ENCODE measurements at regions not wholly inside any gene's neighbourhood (a gene's known extent, or its start where the extent isn't known, plus 50 kb on each side); places are given as distances from the start of the nearest gene placed in this dataset.

DNA sequence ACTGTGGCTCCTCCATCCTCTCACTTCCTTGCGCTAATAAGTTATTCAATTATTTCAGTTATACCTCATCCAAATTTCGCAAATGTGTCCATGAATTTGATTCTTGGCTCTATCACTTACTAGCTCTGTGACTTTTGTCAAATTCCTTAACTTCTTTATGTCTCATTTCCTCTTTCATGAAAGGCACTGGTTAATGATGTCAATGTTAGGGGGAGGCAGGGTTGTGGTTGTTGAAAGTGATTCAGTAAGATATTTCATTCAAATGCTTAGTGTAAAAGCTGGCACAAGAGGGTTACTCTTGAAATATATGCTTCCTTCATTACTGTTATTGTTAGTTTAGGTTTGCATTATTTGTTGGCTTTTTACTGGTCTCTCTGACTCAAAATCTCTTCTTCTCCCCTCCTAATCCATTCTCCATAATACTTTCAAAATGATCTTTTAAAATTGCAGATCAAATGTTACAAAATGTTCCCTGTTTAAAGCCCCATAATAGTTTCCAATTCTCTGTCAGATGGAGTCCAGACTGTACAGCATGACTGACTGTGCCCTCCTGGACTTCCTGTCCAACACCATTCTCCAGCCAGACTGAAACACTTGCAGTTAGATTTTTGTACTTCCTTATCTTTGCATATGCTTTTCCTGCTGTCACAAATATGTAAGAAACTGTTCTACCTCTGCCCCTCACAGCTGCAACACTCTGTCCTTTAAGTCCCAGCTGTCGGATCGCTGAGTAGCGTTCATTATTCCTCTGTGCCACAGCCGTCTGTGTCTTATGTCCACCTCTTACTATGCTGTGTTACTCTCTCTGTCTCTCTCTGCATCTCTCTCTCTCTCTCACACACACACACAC is 510.6 kb upstream of the RAG2 start:
- ChIA-PET CTCF (no interaction called here), POLR2A (no interaction called here)
- no peaks in the 10 kb centered on the region for H3K36me3 ChIP-seq (ENCODE audit: insufficient read depth, low read length)
- no peak overlapping the region for H3K4me3 ChIP-seq (ENCODE audit: low read length)
- no peak overlapping the region for H3K27ac Mint-ChIP-seq
- H3K4me1 Mint-ChIP-seq = no peaks in the 10 kb centered on the region
- no peak overlapping the region for H3K4me3 Mint-ChIP-seq
- no peak for DNase-seq
- no peaks in the 10 kb centered on the region for H3K9me3 ChIP-seq (ENCODE audit: low read length)
- no peaks in the 10 kb centered on the region for H3K27me3 Mint-ChIP-seq
- H3K27ac ChIP-seq (ENCODE audit: low read depth, low read length) = no peak overlapping the region
- no peaks in the 10 kb centered on the region for H3K27me3 ChIP-seq (ENCODE audit: insufficient read depth, low read length, poor library complexity, severe bottlenecking)
- H3K4me1 ChIP-seq (ENCODE audit: insufficient read depth, low read length) = no peaks in the 10 kb centered on the region
- peaks cover 0 to 31% (median 9%) of the 10 kb centered on the region in 5 donors for H3K9me3 Mint-ChIP-seq
- no peaks in the 10 kb centered on the region for H3K36me3 Mint-ChIP-seq

DNA sequence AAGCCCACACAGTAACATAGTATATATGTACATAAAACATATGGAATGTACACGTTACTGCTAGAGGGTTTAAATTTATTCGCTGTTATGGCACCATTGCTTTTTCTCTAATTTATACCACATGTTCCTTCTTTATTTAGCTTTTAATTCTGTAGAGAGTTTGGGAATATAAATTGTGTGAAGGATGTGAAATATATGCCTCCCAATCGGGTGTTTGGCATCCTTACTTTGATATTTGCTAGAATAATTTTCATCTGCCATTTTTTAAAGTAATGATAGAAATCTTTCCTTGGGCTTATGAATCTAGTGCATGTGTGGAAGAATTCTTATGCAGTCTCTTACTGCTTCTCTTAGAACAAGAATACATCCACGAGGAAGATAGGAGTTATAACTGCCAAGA is 509.8 kb upstream of the RAG2 start:
- H3K9me3 ChIP-seq (ENCODE audit: low read length) = no peaks in the 10 kb centered on the region
- ChIA-PET CTCF (no interaction called here), POLR2A (no interaction called here)
- Mint-ChIP-seq H3K4me1 (no peaks in the 10 kb centered on the region), H3K36me3 (no peaks in the 10 kb centered on the region), H3K27ac (no peak overlapping the region), H3K27me3 (no peaks in the 10 kb centered on the region), H3K9me3 (peaks cover 0 to 34% (median 8%) of the 10 kb centered on the region in 5 donors), H3K4me3 (no peak overlapping the region)
- H3K36me3 ChIP-seq (ENCODE audit: insufficient read depth, low read length) = no peaks in the 10 kb centered on the region
- no peak overlapping the region for H3K27ac ChIP-seq (ENCODE audit: low read depth, low read length)
- no peak overlapping the region for H3K4me3 ChIP-seq (ENCODE audit: low read length)
- H3K4me1 ChIP-seq (ENCODE audit: insufficient read depth, low read length) = no peaks in the 10 kb centered on the region
- no peaks in the 10 kb centered on the region for H3K27me3 ChIP-seq (ENCODE audit: insufficient read depth, low read length, poor library complexity, severe bottlenecking)
- no peak for DNase-seq

DNA sequence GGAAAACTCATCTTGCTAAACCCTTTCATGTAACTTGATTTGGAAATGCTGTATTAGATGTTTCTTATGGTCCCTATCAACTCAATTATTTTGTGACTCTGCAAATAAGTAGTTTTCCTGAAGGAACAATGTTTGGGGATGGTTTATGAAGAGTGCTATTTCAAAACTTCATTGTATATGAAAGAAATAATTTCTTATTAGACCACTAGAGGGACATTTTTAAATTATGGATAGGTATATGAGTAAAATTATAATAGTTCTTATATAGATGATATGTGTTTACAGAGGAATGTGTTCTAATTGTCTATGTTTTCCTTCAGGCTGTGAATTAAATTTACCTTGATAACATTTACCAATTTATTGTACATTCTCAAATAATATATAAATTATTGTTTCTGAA is 509.4 kb upstream of the RAG2 start:
- Histone ChIP-seq H3K4me3 (ENCODE audit: low read length) (no peak overlapping the region), H3K27ac (ENCODE audit: low read depth, low read length) (no peak overlapping the region), H3K36me3 (ENCODE audit: insufficient read depth, low read length) (no peaks in the 10 kb centered on the region), H3K4me1 (ENCODE audit: insufficient read depth, low read length) (no peaks in the 10 kb centered on the region), H3K9me3 (ENCODE audit: low read length) (no peaks in the 10 kb centered on the region), H3K27me3 (ENCODE audit: insufficient read depth, low read length, poor library complexity, severe bottlenecking) (no peaks in the 10 kb centered on the region)
- no peaks in the 10 kb centered on the region for H3K4me1 Mint-ChIP-seq
- H3K27me3 Mint-ChIP-seq = no peaks in the 10 kb centered on the region
- H3K4me3 Mint-ChIP-seq = no peak overlapping the region
- CTCF ChIA-PET = no interaction called here
- H3K27ac Mint-ChIP-seq = no peak overlapping the region
- no peak for DNase-seq
- H3K36me3 Mint-ChIP-seq = no peaks in the 10 kb centered on the region
- POLR2A ChIA-PET = no interaction called here
- H3K9me3 Mint-ChIP-seq = peaks cover 0 to 34% (median 8%) of the 10 kb centered on the region in 5 donors

DNA sequence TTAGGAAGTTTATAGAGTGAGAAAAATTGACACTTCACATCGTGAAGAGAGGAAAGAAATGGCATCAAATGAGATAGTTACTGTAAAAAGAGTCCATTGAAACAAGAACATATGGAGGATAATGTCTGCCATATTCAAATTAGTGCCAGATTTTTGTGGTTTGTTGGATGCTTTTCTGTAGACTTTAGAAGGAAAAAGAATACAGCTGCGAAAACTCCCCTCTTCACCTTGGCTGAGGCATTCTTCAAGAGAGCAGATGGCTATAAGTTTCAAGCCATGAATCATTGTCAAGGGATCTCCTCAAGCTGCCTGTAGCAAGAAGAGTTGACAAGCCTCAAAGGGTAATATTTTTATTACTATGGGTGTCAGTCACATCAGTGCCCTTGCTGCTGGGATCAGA is 507.4 kb upstream of the RAG2 start:
- no peak for DNase-seq
- H3K9me3 Mint-ChIP-seq = peaks cover 0 to 40% (median 7%) of the 10 kb centered on the region in 5 donors
- H3K27ac Mint-ChIP-seq = no peak overlapping the region
- no peaks in the 10 kb centered on the region for H3K27me3 Mint-ChIP-seq
- H3K4me1 Mint-ChIP-seq = no peaks in the 10 kb centered on the region
- H3K4me1 ChIP-seq (ENCODE audit: insufficient read depth, low read length) = no peaks in the 10 kb centered on the region
- POLR2A ChIA-PET = no interaction called here
- H3K27ac ChIP-seq (ENCODE audit: low read depth, low read length) = no peak overlapping the region
- no peaks in the 10 kb centered on the region for H3K36me3 ChIP-seq (ENCODE audit: insufficient read depth, low read length)
- H3K4me3 ChIP-seq (ENCODE audit: low read length) = no peak overlapping the region
- H3K27me3 ChIP-seq (ENCODE audit: insufficient read depth, low read length, poor library complexity, severe bottlenecking) = no peaks in the 10 kb centered on the region
- H3K36me3 Mint-ChIP-seq = no peaks in the 10 kb centered on the region
- no peaks in the 10 kb centered on the region for H3K9me3 ChIP-seq (ENCODE audit: low read length)
- H3K4me3 Mint-ChIP-seq = no peak overlapping the region
- CTCF ChIA-PET = no interaction called here

DNA sequence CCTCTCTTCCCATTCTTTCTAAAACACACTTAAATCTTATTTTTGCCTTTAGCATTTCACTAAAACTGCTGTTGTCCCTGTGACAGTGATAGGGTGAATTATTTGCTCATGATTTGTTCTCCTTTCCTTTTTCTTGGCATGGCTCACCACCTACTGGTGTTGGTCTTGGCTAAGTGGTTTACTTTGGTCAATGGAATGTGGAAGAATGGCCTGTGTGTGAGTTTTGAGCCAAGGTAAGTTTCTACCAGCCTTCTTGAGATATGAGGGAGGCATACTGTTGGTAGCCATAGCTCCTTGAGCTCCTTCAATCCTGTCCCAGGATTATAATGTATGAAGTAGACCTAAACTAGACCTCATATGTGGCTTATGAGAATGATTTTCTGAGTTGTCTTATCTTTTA is 506.3 kb upstream of the RAG2 start:
- Histone ChIP-seq H3K4me3 (ENCODE audit: low read length) (no peak overlapping the region), H3K9me3 (ENCODE audit: low read length) (no peaks in the 10 kb centered on the region), H3K27me3 (ENCODE audit: insufficient read depth, low read length, poor library complexity, severe bottlenecking) (no peaks in the 10 kb centered on the region), H3K36me3 (ENCODE audit: insufficient read depth, low read length) (no peaks in the 10 kb centered on the region), H3K4me1 (ENCODE audit: insufficient read depth, low read length) (no peaks in the 10 kb centered on the region), H3K27ac (ENCODE audit: low read depth, low read length) (no peak overlapping the region)
- POLR2A ChIA-PET = no interaction called here
- Mint-ChIP-seq H3K4me1 (no peaks in the 10 kb centered on the region), H3K4me3 (no peak overlapping the region), H3K36me3 (no peaks in the 10 kb centered on the region), H3K27me3 (no peaks in the 10 kb centered on the region), H3K9me3 (peaks cover 0 to 40% (median 7%) of the 10 kb centered on the region in 5 donors), H3K27ac (no peak overlapping the region)
- DNase-seq = no peak
- CTCF ChIA-PET = no interaction called here

DNA sequence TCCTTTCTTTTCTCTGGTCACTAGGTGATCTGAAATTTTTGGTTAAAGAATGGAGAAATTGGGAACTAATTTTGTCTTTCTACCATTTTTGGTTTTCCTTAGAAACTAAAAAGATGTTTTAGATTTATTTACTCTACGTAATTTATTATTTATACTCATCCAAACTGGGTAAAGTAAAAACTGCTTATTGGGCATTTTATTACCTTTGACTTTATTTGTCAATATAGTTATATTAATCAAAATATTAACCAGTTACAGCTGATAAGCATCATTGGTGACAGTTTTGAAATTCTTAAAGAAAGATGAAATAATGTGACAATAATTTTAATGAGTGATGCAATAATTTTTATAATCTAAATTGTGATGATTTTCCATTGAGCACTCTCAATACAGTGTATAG is 502.0 kb upstream of the RAG2 start:
- no peak for DNase-seq
- CTCF ChIA-PET = interaction anchor here (1.5 kb wide), 1 partner anchor 20 kb away, joined by 5 read pairs; no protein-coding TSS in a partner anchor

DNA sequence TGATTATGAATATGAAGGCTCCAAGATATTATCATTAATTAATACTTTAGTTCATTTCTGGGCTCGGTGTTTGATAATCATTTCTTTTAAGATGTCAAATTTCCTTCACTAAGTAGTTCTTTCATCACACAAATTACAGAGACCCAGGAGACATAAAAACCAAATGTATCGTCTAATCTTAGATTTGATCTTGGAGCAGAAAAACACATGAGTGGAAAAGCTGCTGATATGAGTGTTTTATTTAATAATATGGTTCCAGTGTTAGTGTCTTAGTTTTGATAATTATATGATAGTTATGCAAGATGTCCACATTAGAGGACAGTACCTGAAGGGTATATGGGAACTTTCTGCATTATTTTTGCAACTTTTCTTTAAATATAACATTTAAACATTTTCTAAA is 494.5 kb upstream of the RAG2 start:
- no peaks in the 10 kb centered on the region for H3K27me3 ChIP-seq (ENCODE audit: insufficient read depth, low read length, poor library complexity, severe bottlenecking)
- no peak for DNase-seq
- H3K27me3 Mint-ChIP-seq = no peaks in the 10 kb centered on the region
- no peak overlapping the region for H3K27ac Mint-ChIP-seq
- no peak overlapping the region for H3K4me3 Mint-ChIP-seq
- H3K9me3 Mint-ChIP-seq = peaks cover 0 to 46% (median 6%) of the 10 kb centered on the region in 5 donors
- no peaks in the 10 kb centered on the region for H3K4me1 Mint-ChIP-seq
- ChIA-PET POLR2A (no interaction called here), CTCF (no interaction called here)
- no peaks in the 10 kb centered on the region for H3K9me3 ChIP-seq (ENCODE audit: low read length)
- H3K4me1 ChIP-seq (ENCODE audit: insufficient read depth, low read length) = no peaks in the 10 kb centered on the region
- H3K27ac ChIP-seq (ENCODE audit: low read depth, low read length) = no peak overlapping the region
- no peaks in the 10 kb centered on the region for H3K36me3 Mint-ChIP-seq
- H3K36me3 ChIP-seq (ENCODE audit: insufficient read depth, low read length) = no peaks in the 10 kb centered on the region
- H3K4me3 ChIP-seq (ENCODE audit: low read length) = no peak overlapping the region

More for the DNA sequence above, 502.0 kb upstream of the RAG2 start:
- POLR2A ChIA-PET = no interaction called here
- H3K27ac Mint-ChIP-seq = peak overlapping the region in 1 of 8 donors; percentile 34
- no peaks in the 10 kb centered on the region for H3K36me3 ChIP-seq (ENCODE audit: insufficient read depth, low read length)
- no peaks in the 10 kb centered on the region for H3K9me3 ChIP-seq (ENCODE audit: low read length)
- H3K27me3 ChIP-seq (ENCODE audit: insufficient read depth, low read length, poor library complexity, severe bottlenecking) = no peaks in the 10 kb centered on the region
- H3K4me1 ChIP-seq (ENCODE audit: insufficient read depth, low read length) = no peaks in the 10 kb centered on the region
- peaks cover 0 to 26% (median 6%) of the 10 kb centered on the region in 5 donors for H3K9me3 Mint-ChIP-seq
- no peak overlapping the region for H3K4me3 Mint-ChIP-seq
- H3K4me3 ChIP-seq (ENCODE audit: low read length) = no peak overlapping the region
- no peaks in the 10 kb centered on the region for H3K36me3 Mint-ChIP-seq
- H3K27me3 Mint-ChIP-seq = no peaks in the 10 kb centered on the region
- H3K27ac ChIP-seq (ENCODE audit: low read depth, low read length) = no peak overlapping the region
- H3K4me1 Mint-ChIP-seq = no peaks in the 10 kb centered on the region

DNA sequence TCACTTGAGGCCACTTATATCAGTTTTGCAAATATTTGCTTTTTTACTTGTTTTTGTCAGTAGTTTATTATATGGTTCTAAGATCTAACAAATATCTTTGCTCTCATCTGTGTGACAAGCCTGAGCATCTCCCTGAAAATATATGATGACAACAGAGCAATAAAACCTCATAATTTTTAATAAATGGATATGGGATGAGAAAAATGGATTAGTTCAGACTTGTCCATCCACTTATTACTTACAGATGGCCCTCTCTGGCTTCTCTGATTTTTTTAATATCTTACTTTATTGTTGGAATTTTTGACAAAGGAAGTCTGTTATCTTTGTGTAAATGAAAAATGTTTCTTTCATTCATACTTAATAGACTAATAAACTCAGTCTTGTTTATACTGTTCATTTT is 491.4 kb upstream of the RAG2 start:
- ChIA-PET CTCF (no interaction called here), POLR2A (no interaction called here)
- H3K4me1 ChIP-seq (ENCODE audit: insufficient read depth, low read length) = no peaks in the 10 kb centered on the region
- Mint-ChIP-seq H3K27ac (no peak overlapping the region), H3K27me3 (no peaks in the 10 kb centered on the region), H3K4me3 (no peak overlapping the region), H3K4me1 (no peaks in the 10 kb centered on the region), H3K9me3 (peaks cover 0 to 38% (median 3%) of the 10 kb centered on the region in 5 donors), H3K36me3 (no peaks in the 10 kb centered on the region)
- no peak overlapping the region for H3K27ac ChIP-seq (ENCODE audit: low read depth, low read length)
- no peaks in the 10 kb centered on the region for H3K9me3 ChIP-seq (ENCODE audit: low read length)
- no peak for DNase-seq
- H3K4me3 ChIP-seq (ENCODE audit: low read length) = no peak overlapping the region
- no peaks in the 10 kb centered on the region for H3K27me3 ChIP-seq (ENCODE audit: insufficient read depth, low read length, poor library complexity, severe bottlenecking)
- H3K36me3 ChIP-seq (ENCODE audit: insufficient read depth, low read length) = no peaks in the 10 kb centered on the region

Measured in CD8-positive, alpha-beta memory T cell (primary cell).